ENCODE measurements at regions not wholly inside any gene's neighbourhood (a gene's known extent, or its start where the extent isn't known, plus 50 kb on each side); places are given as distances from the start of the nearest gene placed in this dataset.

DNA sequence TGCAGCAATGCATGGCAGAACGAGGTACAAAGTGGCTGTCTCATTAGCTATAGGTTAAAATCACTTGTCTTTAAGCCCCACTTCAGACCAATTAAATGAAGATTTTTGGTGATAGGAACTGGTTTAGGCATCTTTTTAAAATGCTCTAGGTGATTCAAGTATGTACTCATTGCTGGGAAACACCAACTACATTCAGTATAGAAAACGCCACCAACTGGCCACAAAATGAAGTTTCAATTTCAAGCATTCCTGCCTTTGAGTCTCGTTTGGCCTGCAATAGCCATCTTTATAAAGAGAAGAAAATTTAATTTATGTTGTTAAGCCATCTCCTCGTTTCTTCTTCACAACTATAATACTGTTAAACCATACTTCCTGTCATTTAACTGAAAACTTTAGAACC, 587.9 kb downstream of the GBE1 start:
- H3K27me3 ChIP-seq: no peaks in the 10 kb centered on the region
- intact Hi-C loops (cut with DNase I): no loop called here
- H3K4me1 ChIP-seq (replicated peaks in 1 of 2): no peaks in the 10 kb centered on the region
- H3K36me3 ChIP-seq (replicated peaks in 1 of 2): no peaks in the 10 kb centered on the region
- H3K9me3 ChIP-seq (replicated peaks in 1 of 3): no peaks in the 10 kb centered on the region
- no peak for TF ChIP-seq POLR2A (IDR thresholded peaks at IDR 0.05)
- TF ChIP-seq, protein P1, sequence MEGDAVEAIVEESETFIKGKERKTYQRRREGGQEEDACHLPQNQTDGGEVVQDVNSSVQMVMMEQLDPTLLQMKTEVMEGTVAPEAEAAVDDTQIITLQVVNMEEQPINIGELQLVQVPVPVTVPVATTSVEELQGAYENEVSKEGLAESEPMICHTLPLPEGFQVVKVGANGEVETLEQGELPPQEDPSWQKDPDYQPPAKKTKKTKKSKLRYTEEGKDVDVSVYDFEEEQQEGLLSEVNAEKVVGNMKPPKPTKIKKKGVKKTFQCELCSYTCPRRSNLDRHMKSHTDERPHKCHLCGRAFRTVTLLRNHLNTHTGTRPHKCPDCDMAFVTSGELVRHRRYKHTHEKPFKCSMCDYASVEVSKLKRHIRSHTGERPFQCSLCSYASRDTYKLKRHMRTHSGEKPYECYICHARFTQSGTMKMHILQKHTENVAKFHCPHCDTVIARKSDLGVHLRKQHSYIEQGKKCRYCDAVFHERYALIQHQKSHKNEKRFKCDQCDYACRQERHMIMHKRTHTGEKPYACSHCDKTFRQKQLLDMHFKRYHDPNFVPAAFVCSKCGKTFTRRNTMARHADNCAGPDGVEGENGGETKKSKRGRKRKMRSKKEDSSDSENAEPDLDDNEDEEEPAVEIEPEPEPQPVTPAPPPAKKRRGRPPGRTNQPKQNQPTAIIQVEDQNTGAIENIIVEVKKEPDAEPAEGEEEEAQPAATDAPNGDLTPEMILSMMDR (IDR thresholded peaks at IDR 0.05): no peak
- DNase-seq: no peak
- H3K4me3 ChIP-seq: no peak overlapping the region
- H3K27ac ChIP-seq: no peak overlapping the region
- 41 to 50% (median 49%) methylated on average over 4 of the region's 4 CpGs for WGBS, 4 donors

DNA sequence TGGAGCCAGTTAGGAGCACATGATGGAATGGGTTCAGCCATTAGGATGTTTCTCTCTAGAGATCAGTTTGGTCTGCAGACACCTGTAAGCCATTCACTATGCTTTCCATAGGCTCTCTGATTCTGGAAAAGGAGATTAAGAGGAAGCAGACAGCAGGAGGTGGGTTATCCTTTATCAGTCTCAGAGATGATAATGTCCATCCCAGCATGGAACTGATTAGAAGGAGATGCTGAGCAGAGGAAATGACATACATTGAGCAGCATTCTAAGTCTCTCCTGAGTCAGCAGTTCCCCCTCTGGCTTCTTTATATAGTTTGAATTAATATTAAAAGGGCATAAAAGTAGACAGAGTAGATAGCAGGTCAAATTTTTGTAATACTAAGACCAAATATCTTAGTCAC, 591.1 kb downstream of the GBE1 start:
- H3K27ac ChIP-seq: no peak overlapping the region
- no peaks in the 10 kb centered on the region for H3K36me3 ChIP-seq (replicated peaks in 1 of 2)
- no peaks in the 10 kb centered on the region for H3K27me3 ChIP-seq
- no peaks in the 10 kb centered on the region for H3K9me3 ChIP-seq (replicated peaks in 1 of 3)
- no peak for DNase-seq
- intact Hi-C loops (cut with DNase I): no loop called here
- no peak overlapping the region for H3K4me3 ChIP-seq
- no peaks in the 10 kb centered on the region for H3K4me1 ChIP-seq (replicated peaks in 1 of 2)
- TF ChIP-seq POLR2A (IDR thresholded peaks at IDR 0.05): no peak
- TF ChIP-seq, protein P1 (IDR thresholded peaks at IDR 0.05): no peak

DNA sequence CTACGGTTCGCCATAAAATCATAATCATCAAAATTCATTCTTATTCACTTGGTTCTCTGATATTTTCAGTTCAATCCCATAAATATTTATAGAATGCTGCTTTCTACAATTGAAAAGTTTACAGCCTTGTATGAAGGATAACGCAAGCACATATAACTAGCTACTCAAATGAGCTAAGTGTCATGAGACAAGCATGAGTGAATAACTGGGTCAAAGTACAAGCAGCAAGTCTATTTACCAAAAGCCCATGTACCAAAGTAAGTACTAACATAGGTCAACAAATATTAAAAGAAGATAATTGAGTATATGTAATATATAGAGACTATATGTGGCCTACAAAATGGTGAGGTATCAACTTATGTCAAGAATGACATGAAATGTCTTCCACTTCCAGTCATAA, 596.6 kb downstream of the GBE1 start:
- Histone ChIP-seq H3K4me1 (replicated peaks in 1 of 2) (no peaks in the 10 kb centered on the region), H3K4me3 (no peak overlapping the region), H3K9me3 (replicated peaks in 1 of 3) (no peaks in the 10 kb centered on the region), H3K27ac (no peak overlapping the region), H3K27me3 (no peaks in the 10 kb centered on the region), H3K36me3 (replicated peaks in 1 of 2) (no peaks in the 10 kb centered on the region)
- TF ChIP-seq POLR2A (IDR thresholded peaks at IDR 0.05): no peak
- TF ChIP-seq, protein P1 (IDR thresholded peaks at IDR 0.05): no peak
- no peak for DNase-seq
- intact Hi-C loops (cut with DNase I): no loop called here
- 88 to 93% (median 91%) methylated on average over 3 of the region's 3 CpGs for WGBS, 4 donors

DNA sequence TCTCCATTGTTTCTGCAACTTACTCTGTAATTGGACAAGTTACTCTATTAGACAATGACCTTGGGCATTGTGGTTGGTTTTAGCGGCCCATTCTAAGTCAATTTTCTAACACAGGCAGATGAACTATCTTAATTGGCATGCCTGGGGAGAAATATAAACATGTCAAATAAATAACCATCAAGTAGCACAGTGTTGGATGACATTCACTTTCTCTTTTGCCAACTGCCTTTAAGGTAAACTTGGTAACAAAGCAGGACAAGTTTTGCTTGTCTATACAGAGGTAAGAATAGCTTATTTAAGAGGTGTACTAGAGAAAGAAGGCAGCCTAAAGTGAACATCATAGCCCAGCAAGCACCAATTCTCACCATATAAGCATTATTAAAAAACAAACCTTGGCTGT, 599.6 kb downstream of the GBE1 start:
- intact Hi-C loops (cut with DNase I): no loop called here
- WGBS, 4 donors: 56 to 85% (median 76%) methylated on average over 1 of the region's 1 CpG
- Histone ChIP-seq H3K27me3 (no peaks in the 10 kb centered on the region), H3K36me3 (replicated peaks in 1 of 2) (no peaks in the 10 kb centered on the region), H3K27ac (no peak overlapping the region), H3K4me3 (no peak overlapping the region), H3K9me3 (replicated peaks in 1 of 3) (no peaks in the 10 kb centered on the region), H3K4me1 (replicated peaks in 1 of 2) (no peaks in the 10 kb centered on the region)
- DNase-seq: no peak
- no peak for TF ChIP-seq POLR2A (IDR thresholded peaks at IDR 0.05)
- TF ChIP-seq, protein P1 (IDR thresholded peaks at IDR 0.05): no peak
